Epithelial cell of esophagus (primary cell): ENCODE measurements at regions not wholly inside any gene's neighbourhood (a gene's known extent, or its start where the extent isn't known, plus 50 kb on each side); places are given as distances from the start of the nearest gene placed in this dataset.
A peak's percentile ranks its signal among the peaks of the same experiment; 100 is the strongest.

Experiments used
- DNase-seq: peaks from one replicate; pipeline ENCODE4 v3.0.0; 2010; ENCODE audit warnings: low read depth
- H3K4me3 ChIP-seq: 2 replicates; pipeline ENCODE4 v1.5.1; 2011; ENCODE audit warnings: mild to moderate bottlenecking, low read length, control low read depth
- CTCF ChIP-seq: IDR thresholded peaks from 2 replicates; pipeline ENCODE4 v1.5.1; 2011; ENCODE audit warnings: low read depth, mild to moderate bottlenecking, low read length, control low read depth, inconsistent platforms; ENCODE audit not compliant: insufficient read depth; ENCODE audit errors: missing control alignments

DNA sequence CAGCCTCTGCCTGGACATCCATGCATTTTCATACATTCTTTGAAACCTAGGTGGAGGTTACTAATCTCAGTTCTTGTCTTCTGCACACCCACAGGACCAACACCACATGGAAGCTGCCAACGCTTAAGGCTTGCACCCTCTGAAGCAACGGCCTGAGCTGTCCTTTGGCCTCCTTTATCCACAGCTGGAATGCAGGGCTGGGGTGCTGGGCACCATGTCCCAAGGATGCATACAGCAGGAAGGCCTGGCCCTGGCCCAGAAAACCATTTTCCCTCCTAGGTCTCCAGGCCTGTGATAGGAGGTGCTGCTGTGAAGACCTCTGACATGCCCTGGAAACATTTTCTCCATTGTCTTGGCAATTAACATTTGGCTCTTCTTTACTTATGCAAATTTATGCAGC is 1168.6 kb downstream of the KCNT2 start:
- no peak for DNase-seq
- no peak for TF ChIP-seq CTCF
- H3K4me3 ChIP-seq = no peak overlapping the region

GRCh38 chr1:195434566-195435203 is 1173.6 kb downstream of the KCNT2 start:
- TF ChIP-seq CTCF = no peak
- no peak overlapping the region for H3K4me3 ChIP-seq
- no peak for DNase-seq

GRCh38 chr1:195430826-195431225 is 1177.4 kb downstream of the KCNT2 start:
- DNase-seq = no peak
- no peak overlapping the region for H3K4me3 ChIP-seq
- TF ChIP-seq CTCF = no peak

- H3K4me3 ChIP-seq = no peak overlapping the region
- no peak for DNase-seq
- no peak for TF ChIP-seq CTCF
These were observed 1179.3 kb downstream of the KCNT2 start for GRCh38 chr1:195428927-195429326.

DNA sequence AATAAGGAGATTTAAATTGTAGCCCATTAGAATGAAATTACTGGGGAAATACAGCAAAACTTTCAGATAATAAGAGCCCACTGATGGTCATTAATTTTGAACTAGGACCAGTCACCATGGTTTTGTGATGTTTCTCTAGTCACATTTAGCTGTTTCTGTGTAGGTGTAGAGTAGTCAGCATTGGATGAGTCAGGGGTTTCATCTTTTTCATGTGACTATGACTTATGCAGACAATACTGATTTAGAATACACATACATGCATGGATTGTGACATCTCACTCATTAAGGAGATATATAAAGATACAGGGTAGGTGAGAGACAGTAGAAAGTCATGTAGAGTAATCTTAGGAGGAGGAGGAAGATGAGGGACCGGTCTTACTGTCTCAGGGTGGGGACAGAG is 1192.7 kb downstream of the KCNT2 start:
- H3K4me3 ChIP-seq = no peak overlapping the region
- no peak for TF ChIP-seq CTCF
- DNase-seq = peak; percentile 55

DNA sequence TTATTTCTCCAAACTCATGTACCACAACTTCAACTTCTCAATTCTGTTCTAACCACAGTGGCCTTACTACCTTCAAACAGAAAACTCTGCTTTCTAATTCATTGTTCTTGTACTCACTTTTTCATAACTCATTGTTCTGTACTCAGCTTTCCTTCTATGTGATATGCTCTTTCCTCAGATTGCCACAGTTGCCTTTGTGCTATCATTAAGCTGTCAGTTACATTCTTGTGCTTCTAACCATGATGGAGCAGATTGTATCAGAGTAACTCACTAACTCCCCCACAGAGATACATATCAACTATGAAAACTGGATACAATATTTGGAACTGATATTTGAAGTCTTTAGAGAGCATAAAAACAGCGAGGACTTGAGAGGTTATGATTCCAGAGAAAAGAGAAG is 1213.7 kb downstream of the KCNT2 start:
- no peak for DNase-seq
- TF ChIP-seq CTCF = no peak
- no peak overlapping the region for H3K4me3 ChIP-seq

- TF ChIP-seq CTCF = peak; percentile 23
- H3K4me3 ChIP-seq = no peak overlapping the region
These were observed 1232.0 kb downstream of the KCNT2 start for GRCh38 chr1:195376190-195376589.

More at GRCh38 chr1:195376190-195376589, 1232.0 kb downstream of the KCNT2 start:
- peak; percentile 35 for DNase-seq
